GM06990 (cell line): ENCODE measurements at regions not wholly inside any gene's neighbourhood (a gene's known extent, or its start where the extent isn't known, plus 50 kb on each side); places are given as distances from the start of the nearest gene placed in this dataset.

ENCODE experiments used
- DNase-seq: peaks from one replicate; pipeline ENCODE4 v3.0.0-alpha.2; 2011; ENCODE audit not compliant: insufficient read length; ENCODE audit errors: extremely low read depth
- H3K27me3 ChIP-seq: replicated peaks from 2 replicates; pipeline ENCODE4 v1.6.0; 2011; ENCODE audit warnings: low read length; ENCODE audit not compliant: control insufficient read depth, insufficient read depth
- H3K36me3 ChIP-seq: 2 replicates; pipeline ENCODE4 v1.5.1; 2011; ENCODE audit warnings: low read length; ENCODE audit not compliant: control insufficient read depth, insufficient read depth
- H3K4me3 ChIP-seq: replicated peaks from 2 replicates; pipeline ENCODE4 v1.5.1; 2011; ENCODE audit warnings: low read depth, mild to moderate bottlenecking, control low read depth, low read length
- CTCF ChIP-seq: IDR thresholded peaks from 2 replicates; pipeline ENCODE4 v1.5.1; 2011; ENCODE audit warnings: low read length, control low read depth, mild to moderate bottlenecking, inconsistent platforms; ENCODE audit not compliant: insufficient read depth, poor library complexity, severe bottlenecking

- Histone ChIP-seq H3K36me3 (no peaks in the 10 kb centered on the region), H3K4me3 (no peak overlapping the region), H3K27me3 (no peaks in the 10 kb centered on the region)
- no peak for TF ChIP-seq CTCF
- DNase-seq, result no peak
Observed at GRCh38 chr2:12436483-12436882, 280.3 kb upstream of the TRIB2 start.

- no peak for TF ChIP-seq CTCF
- no peaks in the 10 kb centered on the region for H3K27me3 ChIP-seq
- no peaks in the 10 kb centered on the region for H3K36me3 ChIP-seq
- no peak overlapping the region for H3K4me3 ChIP-seq
- no peak for DNase-seq
Observed at GRCh38 chr2:12436935-12437561, 279.7 kb upstream of the TRIB2 start.

DNA sequence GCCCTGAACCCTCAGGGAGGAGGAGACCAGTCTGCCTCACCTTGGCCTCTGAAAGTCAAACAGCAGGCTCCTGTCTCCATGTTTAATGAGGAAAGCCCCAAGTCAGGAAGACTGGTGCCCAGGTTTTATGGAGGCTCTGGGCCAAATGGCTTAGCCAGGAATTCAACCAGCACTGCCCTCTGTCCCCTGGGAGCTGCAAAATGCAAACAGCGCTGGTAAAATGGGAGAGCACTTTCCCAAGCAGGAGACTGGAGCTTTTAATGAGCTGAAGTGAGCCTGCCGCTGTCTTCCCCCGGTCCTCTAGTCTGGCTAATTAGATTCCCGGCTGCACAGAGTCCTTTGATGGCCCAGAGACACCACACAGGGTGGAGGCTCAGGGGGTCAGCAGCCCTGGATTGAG lies 276.0 kb upstream of the TRIB2 start:
- Histone ChIP-seq H3K27me3 (no peaks in the 10 kb centered on the region), H3K4me3 (no peak overlapping the region), H3K36me3 (no peaks in the 10 kb centered on the region)
- no peak for TF ChIP-seq CTCF
- no peak for DNase-seq

DNA sequence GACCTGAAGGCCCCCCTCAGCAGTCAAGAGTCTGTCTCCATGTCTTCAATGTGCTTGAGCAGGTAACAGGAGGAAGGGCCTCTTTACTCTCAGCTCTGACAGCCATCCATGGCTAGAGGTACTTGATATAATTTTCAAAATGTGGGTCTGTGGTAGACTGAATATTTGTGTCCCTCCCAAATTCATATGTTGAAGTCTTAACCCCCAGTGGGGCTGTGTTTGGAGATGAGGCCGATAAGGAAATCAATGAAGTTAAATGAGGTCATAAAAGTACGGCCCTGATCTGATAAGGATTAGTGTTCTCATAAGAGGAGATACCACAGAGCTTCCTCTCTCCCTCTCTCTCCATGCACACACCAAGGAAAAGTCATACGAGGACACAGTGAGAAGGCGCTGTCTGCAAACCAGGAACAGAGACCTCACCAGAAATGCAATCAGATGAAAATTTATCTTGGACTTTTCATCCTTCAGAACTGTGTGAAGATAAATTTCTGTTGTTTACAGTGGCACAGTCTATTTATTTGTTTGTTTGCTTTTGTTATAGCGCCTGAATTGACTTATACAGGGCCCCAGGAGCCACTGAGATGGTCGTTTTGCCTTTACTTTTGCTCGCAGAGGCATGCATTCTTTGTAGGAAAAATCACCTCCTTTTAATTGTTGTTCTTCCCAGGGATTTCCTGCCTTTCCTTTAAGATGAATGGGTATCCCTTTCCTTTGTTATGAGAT lies 274.8 kb upstream of the TRIB2 start:
- no peak for DNase-seq
- Histone ChIP-seq H3K4me3 (no peak overlapping the region), H3K36me3 (no peaks in the 10 kb centered on the region), H3K27me3 (no peaks in the 10 kb centered on the region)
- no peak for TF ChIP-seq CTCF

- H3K4me3 ChIP-seq, result no peak overlapping the region
- no peak for TF ChIP-seq CTCF
- no peaks in the 10 kb centered on the region for H3K27me3 ChIP-seq
- no peak for DNase-seq
- no peaks in the 10 kb centered on the region for H3K36me3 ChIP-seq
Observed at GRCh38 chr2:12442476-12442847, 274.3 kb upstream of the TRIB2 start.
